ENCODE measurements at regions not wholly inside any gene's neighbourhood (a gene's known extent, or its start where the extent isn't known, plus 50 kb on each side); places are given as distances from the start of the nearest gene placed in this dataset.
A peak's percentile ranks its signal among the peaks of the same experiment; 100 is the strongest.

DNA sequence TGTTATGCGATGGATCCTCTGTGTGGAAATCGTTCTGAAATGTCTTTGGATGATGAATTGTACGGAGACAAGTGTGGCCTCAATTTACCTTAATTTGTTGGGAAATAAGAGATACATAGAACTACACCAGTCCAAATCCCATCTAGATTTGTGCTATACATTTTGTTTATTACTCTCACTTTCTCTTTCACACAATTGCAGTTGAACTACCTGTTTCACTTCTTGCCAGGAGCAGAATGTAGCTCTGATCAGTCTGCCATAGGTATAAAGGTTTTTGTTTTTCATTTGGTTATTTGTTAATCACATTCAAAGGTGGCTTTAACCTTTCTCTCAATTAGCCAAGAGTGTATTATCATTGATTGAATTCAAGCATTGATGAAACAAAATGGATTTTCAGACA lies 268.2 kb downstream of the SNAPC1 start:
- intact Hi-C loops (cut with micrococcal nuclease): no loop called here
- no CpG with 5 or more reads among the region's 3 CpGs for WGBS (ENCODE audit: insufficient coverage)
- peak overlapping the region; percentile 50 for H2AFZ ChIP-seq (ENCODE audit: insufficient read depth, low read depth, low read length, poor library complexity, severe bottlenecking)
- no peaks in the 10 kb centered on the region for H4K20me1 ChIP-seq (ENCODE audit: control insufficient read depth, insufficient read depth, low read length, poor library complexity, severe bottlenecking)
- POLR2A ChIA-PET: no interaction called here
- Mint-ChIP-seq H3K27ac (peak overlapping the region; percentile 44), H3K4me3 (peak overlapping the region; percentile 74), H3K9me3 (ENCODE audit: insufficient read depth) (peaks cover 2% of the 10 kb centered on the region), H3K27me3 (no peaks in the 10 kb centered on the region), H3K4me1 (peaks cover 39% of the 10 kb centered on the region)
- H3K4me1 ChIP-seq (ENCODE audit: control insufficient read depth in 2 of 2, insufficient read depth in 2 of 2, low read length in 2 of 2): peaks cover 24 to 27% of the 10 kb centered on the region in 2 donors
- H3K79me2 ChIP-seq (ENCODE audit: control insufficient read depth, insufficient read depth, low read length): no peaks in the 10 kb centered on the region
- no peak for TF ChIP-seq EZH2 (IDR thresholded peaks at IDR 0.05; ENCODE audit: borderline replicate concordance, insufficient read depth, low read depth, low read length, poor library complexity, severe bottlenecking)
- TF ChIP-seq, protein P1, sequence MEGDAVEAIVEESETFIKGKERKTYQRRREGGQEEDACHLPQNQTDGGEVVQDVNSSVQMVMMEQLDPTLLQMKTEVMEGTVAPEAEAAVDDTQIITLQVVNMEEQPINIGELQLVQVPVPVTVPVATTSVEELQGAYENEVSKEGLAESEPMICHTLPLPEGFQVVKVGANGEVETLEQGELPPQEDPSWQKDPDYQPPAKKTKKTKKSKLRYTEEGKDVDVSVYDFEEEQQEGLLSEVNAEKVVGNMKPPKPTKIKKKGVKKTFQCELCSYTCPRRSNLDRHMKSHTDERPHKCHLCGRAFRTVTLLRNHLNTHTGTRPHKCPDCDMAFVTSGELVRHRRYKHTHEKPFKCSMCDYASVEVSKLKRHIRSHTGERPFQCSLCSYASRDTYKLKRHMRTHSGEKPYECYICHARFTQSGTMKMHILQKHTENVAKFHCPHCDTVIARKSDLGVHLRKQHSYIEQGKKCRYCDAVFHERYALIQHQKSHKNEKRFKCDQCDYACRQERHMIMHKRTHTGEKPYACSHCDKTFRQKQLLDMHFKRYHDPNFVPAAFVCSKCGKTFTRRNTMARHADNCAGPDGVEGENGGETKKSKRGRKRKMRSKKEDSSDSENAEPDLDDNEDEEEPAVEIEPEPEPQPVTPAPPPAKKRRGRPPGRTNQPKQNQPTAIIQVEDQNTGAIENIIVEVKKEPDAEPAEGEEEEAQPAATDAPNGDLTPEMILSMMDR (IDR thresholded peaks at IDR 0.05): no peak
- CTCF ChIA-PET: no interaction called here
- H3K27ac ChIP-seq (ENCODE audit: low read length in 2 of 2): no peak overlapping the region
- no peaks in the 10 kb centered on the region for H3K36me3 ChIP-seq (replicated peaks in 1 of 2; ENCODE audit: control extremely low read depth in 1 of 2, control insufficient read depth in 1 of 2, extremely low read depth in 1 of 2, insufficient read depth in 2 of 2, low read length in 1 of 2)
- peak overlapping the region in 2 of 5 experiments; percentile 22 to 43 for H3K4me3 ChIP-seq (ENCODE audit: control extremely low read depth in 1 of 5, extremely low read depth in 1 of 5, insufficient read depth in 1 of 5, low read depth in 2 of 5, low read length in 4 of 5)
- ATAC-seq (ENCODE audit: low read depth): no peak
- peak; percentile 36 for DNase-seq
- H3K9ac ChIP-seq (ENCODE audit: low read length): peak overlapping the region; percentile 25
- H3K27me3 ChIP-seq (replicated peaks in 1 of 4; ENCODE audit: control extremely low read depth in 1 of 4, control insufficient read depth in 3 of 4, insufficient read depth in 4 of 4, low read length in 3 of 4): no peaks in the 10 kb centered on the region
- peaks cover 0 to 3% (median 3%) of the 10 kb centered on the region in 3 donors for H3K9me3 ChIP-seq (ENCODE audit: control extremely low read depth in 1 of 3, control insufficient read depth in 2 of 3, insufficient read depth in 1 of 3, low read length in 2 of 3)
- peak overlapping the region; percentile 52 for H3K4me2 ChIP-seq (replicated peaks; ENCODE audit: low read depth, low read length, poor library complexity, severe bottlenecking)

DNA sequence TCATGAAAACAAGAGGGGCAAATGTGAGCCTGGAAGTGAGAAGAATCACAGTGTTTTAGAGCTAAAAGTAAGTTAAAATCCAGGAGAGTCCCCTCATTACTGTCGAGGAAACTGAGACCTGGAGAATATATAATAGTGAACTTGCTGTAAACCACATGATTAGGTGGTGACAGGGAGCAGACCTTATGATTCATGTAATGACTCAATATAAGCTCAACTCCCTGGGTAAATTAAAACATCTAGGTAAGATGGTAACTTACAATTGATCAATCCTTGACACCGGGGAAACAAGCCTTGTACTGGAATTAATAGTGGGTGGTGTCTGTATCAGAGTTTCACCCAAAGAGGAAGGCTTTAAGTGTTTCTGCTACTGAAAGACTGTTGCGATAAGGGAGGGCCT lies 269.3 kb downstream of the SNAPC1 start:
- H3K4me3 Mint-ChIP-seq: no peak overlapping the region
- POLR2A ChIA-PET: no interaction called here

More for the DNA sequence above, 269.3 kb downstream of the SNAPC1 start:
- CTCF ChIA-PET: interaction anchor here (0.5 to 1.2 kb wide), 2 partner anchors 107 to 778 kb away, joined by 3 to 4 read pairs; no protein-coding TSS in a partner anchor
- no peak for DNase-seq
- Histone ChIP-seq H4K20me1 (ENCODE audit: control insufficient read depth, insufficient read depth, low read length, poor library complexity, severe bottlenecking) (no peaks in the 10 kb centered on the region), H3K9me3 (ENCODE audit: control extremely low read depth in 1 of 3, control insufficient read depth in 2 of 3, insufficient read depth in 1 of 3, low read length in 2 of 3) (peaks cover 0 to 3% (median 3%) of the 10 kb centered on the region in 3 donors), H3K36me3 (replicated peaks in 1 of 2; ENCODE audit: control extremely low read depth in 1 of 2, control insufficient read depth in 1 of 2, extremely low read depth in 1 of 2, insufficient read depth in 2 of 2, low read length in 1 of 2) (no peaks in the 10 kb centered on the region), H3K9ac (ENCODE audit: low read length) (no peak overlapping the region), H3K27me3 (replicated peaks in 1 of 4; ENCODE audit: control extremely low read depth in 1 of 4, control insufficient read depth in 3 of 4, insufficient read depth in 4 of 4, low read length in 3 of 4) (no peaks in the 10 kb centered on the region), H3K4me3 (ENCODE audit: control extremely low read depth in 1 of 5, extremely low read depth in 1 of 5, insufficient read depth in 1 of 5, low read depth in 2 of 5, low read length in 4 of 5) (no peak overlapping the region), H3K27ac (ENCODE audit: low read length in 2 of 2) (no peak overlapping the region), H3K4me2 (replicated peaks; ENCODE audit: low read depth, low read length, poor library complexity, severe bottlenecking) (no peak overlapping the region), H2AFZ (ENCODE audit: insufficient read depth, low read depth, low read length, poor library complexity, severe bottlenecking) (peak overlapping the region; percentile 29), H3K4me1 (ENCODE audit: control insufficient read depth in 2 of 2, insufficient read depth in 2 of 2, low read length in 2 of 2) (peaks cover 24 to 27% of the 10 kb centered on the region in 2 donors), H3K79me2 (ENCODE audit: control insufficient read depth, insufficient read depth, low read length) (no peaks in the 10 kb centered on the region)
- Mint-ChIP-seq H3K27ac (no peak overlapping the region), H3K9me3 (ENCODE audit: insufficient read depth) (peaks cover 7% of the 10 kb centered on the region), H3K27me3 (no peaks in the 10 kb centered on the region), H3K4me1 (peaks cover 39% of the 10 kb centered on the region)
- WGBS (ENCODE audit: insufficient coverage): 100% methylated on average over 1 of the region's 3 CpGs
- no peak for TF ChIP-seq EZH2 (IDR thresholded peaks at IDR 0.05; ENCODE audit: borderline replicate concordance, insufficient read depth, low read depth, low read length, poor library complexity, severe bottlenecking)
- TF ChIP-seq, protein P1 (IDR thresholded peaks at IDR 0.05): no peak
- no peak for ATAC-seq (ENCODE audit: low read depth)
- intact Hi-C loops (cut with micrococcal nuclease): no loop called here
